ENCODE measurements at regions not wholly inside any gene's neighbourhood (a gene's known extent, or its start where the extent isn't known, plus 50 kb on each side); places are given as distances from the start of the nearest gene placed in this dataset.

GRCh38 chr1:63009421-63009820 is 225.5 kb downstream of the ATG4C start:
- no peak for DNase-seq (ENCODE audit: low read depth, low spot score)
- no peak for TF ChIP-seq ZSCAN29 (IDR thresholded peaks at IDR 0.05)
- TF ChIP-seq YY1 (IDR thresholded peaks at IDR 0.05; ENCODE audit: low read depth, low read length), result no peak
- H3K4me1 ChIP-seq (ENCODE audit: control insufficient read depth, insufficient read depth, low read length), result no peaks in the 10 kb centered on the region
- H3K4me3 ChIP-seq, result no peak overlapping the region
- no peaks in the 10 kb centered on the region for H3K79me2 ChIP-seq (ENCODE audit: control insufficient read depth, insufficient read depth, low read length)
- SMC1A ChIA-PET (ENCODE audit: uncharacterized antibody, unreplicated experiment), result interaction anchor here (2.1 kb wide), 1 partner anchor 140 kb away, joined by 9 read pairs; no protein-coding TSS in a partner anchor
- CTCF ChIA-PET, result no interaction called here
- no peak overlapping the region for H2AFZ ChIP-seq (ENCODE audit: control insufficient read depth, low read depth, low read length)
- H3K36me3 ChIP-seq (ENCODE audit: control insufficient read depth in 2 of 2, insufficient read depth in 2 of 2, low read length in 1 of 2), result no peaks in the 10 kb centered on the region
- no peak overlapping the region for H3K27ac ChIP-seq (ENCODE audit: control insufficient read depth, insufficient read depth)
- in situ Hi-C loops (cut with MboI) (no loop called here), intact Hi-C loops (cut with micrococcal nuclease; ENCODE audit: unreplicated experiment) (no loop called here)
- no peaks in the 10 kb centered on the region for H3K27me3 ChIP-seq (replicated peaks in 1 of 2; ENCODE audit: control insufficient read depth in 2 of 2, insufficient read depth in 2 of 2, low read length in 1 of 2)
- FAIRE-seq, result no peak
- WGBS (ENCODE audit: insufficient coverage, insufficient replicate concordance, low lambda C conversion rate, missing lambda C conversion rate), result 9% methylated on average over 3 of the region's 3 CpGs
- RAD21 ChIA-PET (ENCODE audit: unreplicated experiment), result no interaction called here
- no peak overlapping the region for H3K9ac ChIP-seq (ENCODE audit: control insufficient read depth, insufficient read depth, low read length)
- H3K9me3 ChIP-seq (replicated peaks; ENCODE audit: control insufficient read depth, insufficient read depth, low read length), result no peaks in the 10 kb centered on the region
- POLR2A ChIA-PET, result interaction anchor here (0.6 kb wide), 1 partner anchor 175 kb away, joined by 4 read pairs; no protein-coding TSS in a partner anchor
- no peak for ATAC-seq
- no peaks in the 10 kb centered on the region for H4K20me1 ChIP-seq (ENCODE audit: control insufficient read depth, insufficient read depth)
- no peak overlapping the region for H3K4me2 ChIP-seq (ENCODE audit: control insufficient read depth, insufficient read depth)
- no TSS peak for BruUV-seq (replicated peaks)

- 50% methylated on average over 8 of the region's 8 CpGs for WGBS (ENCODE audit: insufficient coverage, insufficient replicate concordance, low lambda C conversion rate, missing lambda C conversion rate)
- Histone ChIP-seq H3K4me2 (ENCODE audit: control insufficient read depth, insufficient read depth) (no peak overlapping the region), H3K9me3 (replicated peaks; ENCODE audit: control insufficient read depth, insufficient read depth, low read length) (no peaks in the 10 kb centered on the region), H3K4me3 (no peak overlapping the region), H3K27ac (ENCODE audit: control insufficient read depth, insufficient read depth) (no peak overlapping the region), H4K20me1 (ENCODE audit: control insufficient read depth, insufficient read depth) (no peaks in the 10 kb centered on the region), H3K27me3 (replicated peaks in 1 of 2; ENCODE audit: control insufficient read depth in 2 of 2, insufficient read depth in 2 of 2, low read length in 1 of 2) (no peaks in the 10 kb centered on the region), H3K4me1 (ENCODE audit: control insufficient read depth, insufficient read depth, low read length) (no peaks in the 10 kb centered on the region), H3K36me3 (ENCODE audit: control insufficient read depth in 2 of 2, insufficient read depth in 2 of 2, low read length in 1 of 2) (no peaks in the 10 kb centered on the region), H3K9ac (ENCODE audit: control insufficient read depth, insufficient read depth, low read length) (no peak overlapping the region), H3K79me2 (ENCODE audit: control insufficient read depth, insufficient read depth, low read length) (no peaks in the 10 kb centered on the region), H2AFZ (ENCODE audit: control insufficient read depth, low read depth, low read length) (no peak overlapping the region)
- in situ Hi-C loops (cut with MboI), result no loop called here
- no TSS peak for BruUV-seq (replicated peaks)
- POLR2A ChIA-PET, result no interaction called here
- no peak for FAIRE-seq
- intact Hi-C loops (cut with micrococcal nuclease; ENCODE audit: unreplicated experiment), result no loop called here
- ATAC-seq, result no peak
- no peak for DNase-seq (ENCODE audit: low read depth, low spot score)
- RAD21 ChIA-PET (ENCODE audit: unreplicated experiment), result no interaction called here
- SMC1A ChIA-PET (ENCODE audit: uncharacterized antibody, unreplicated experiment), result no interaction called here
- CTCF ChIA-PET, result no interaction called here
- TF ChIP-seq CTCF (IDR thresholded peaks at IDR 0.05 in 2 of 3, conservative IDR thresholded peaks at IDR 0.05 in 1 of 3; ENCODE audit: control insufficient read depth in 2 of 3, extremely low read depth in 1 of 3, insufficient read depth in 1 of 3, low read depth in 3 of 3, low read length in 3 of 3), result no peak
- no peak for TF ChIP-seq USF1 (IDR thresholded peaks at IDR 0.05; ENCODE audit: borderline replicate concordance, extremely low read length, insufficient read depth, low read depth, low read length)
- TF ChIP-seq BCL11A (IDR thresholded peaks at IDR 0.05; ENCODE audit: low read depth, low read length), result no peak
- no peak for TF ChIP-seq ATF3 (IDR thresholded peaks at IDR 0.05; ENCODE audit: borderline replicate concordance, extremely low read depth, low read depth, low read length)
- no peak for TF ChIP-seq SMAD5 (IDR thresholded peaks at IDR 0.05; ENCODE audit: low read depth)
- no peak for TF ChIP-seq BCL3 (IDR thresholded peaks at IDR 0.05; ENCODE audit: borderline replicate concordance, insufficient read depth, low read depth, low read length, poor library complexity, severe bottlenecking)
- no peak for TF ChIP-seq BMI1 (IDR thresholded peaks at IDR 0.05; ENCODE audit: borderline replicate concordance)
- TF ChIP-seq RELA (IDR thresholded peaks at IDR 0.05; ENCODE audit: borderline replicate concordance, partially characterized antibody), result no peak
- TF ChIP-seq RAD51 (IDR thresholded peaks at IDR 0.05), result no peak
- no peak for TF ChIP-seq MTA3 (IDR thresholded peaks at IDR 0.05; ENCODE audit: borderline replicate concordance, low read length)
- no peak for TF ChIP-seq HDAC2 (IDR thresholded peaks at IDR 0.05)
Observed at GRCh38 chr1:63010913-63011660, 227.2 kb downstream of the ATG4C start.
